ENCODE measurements at regions not wholly inside any gene's neighbourhood (a gene's known extent, or its start where the extent isn't known, plus 50 kb on each side); places are given as distances from the start of the nearest gene placed in this dataset.

DNA sequence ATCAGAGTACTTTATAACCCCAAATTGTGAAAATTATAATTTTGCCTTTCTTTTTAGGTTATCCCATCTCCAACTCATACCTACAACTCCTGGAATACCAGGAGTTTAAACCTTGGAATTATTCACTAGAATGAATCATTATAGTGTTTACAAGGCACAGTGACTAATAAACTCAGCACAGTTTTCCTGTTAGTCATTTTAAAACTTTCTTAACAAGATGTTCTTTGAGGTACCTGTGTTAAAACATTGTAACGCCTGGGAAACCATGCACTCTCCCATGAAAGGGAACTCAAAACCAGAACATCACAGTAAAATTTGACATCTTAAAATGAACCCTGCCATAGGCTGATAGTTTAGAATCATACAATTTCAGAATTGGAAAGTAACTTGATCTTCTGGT is 132.4 kb upstream of the OSTN start:
- H3K4me1 Mint-ChIP-seq, result no peaks in the 10 kb centered on the region
- H3K27ac Mint-ChIP-seq, result no peak overlapping the region
- no peak for DNase-seq
- no peaks in the 10 kb centered on the region for H3K27me3 Mint-ChIP-seq (ENCODE audit: low read depth, poor library complexity)
- H3K4me3 Mint-ChIP-seq, result no peak overlapping the region
- H3K36me3 Mint-ChIP-seq (ENCODE audit: low read depth), result no peaks in the 10 kb centered on the region
- H3K9me3 Mint-ChIP-seq, result no peaks in the 10 kb centered on the region
- TF ChIP-seq, protein P1, sequence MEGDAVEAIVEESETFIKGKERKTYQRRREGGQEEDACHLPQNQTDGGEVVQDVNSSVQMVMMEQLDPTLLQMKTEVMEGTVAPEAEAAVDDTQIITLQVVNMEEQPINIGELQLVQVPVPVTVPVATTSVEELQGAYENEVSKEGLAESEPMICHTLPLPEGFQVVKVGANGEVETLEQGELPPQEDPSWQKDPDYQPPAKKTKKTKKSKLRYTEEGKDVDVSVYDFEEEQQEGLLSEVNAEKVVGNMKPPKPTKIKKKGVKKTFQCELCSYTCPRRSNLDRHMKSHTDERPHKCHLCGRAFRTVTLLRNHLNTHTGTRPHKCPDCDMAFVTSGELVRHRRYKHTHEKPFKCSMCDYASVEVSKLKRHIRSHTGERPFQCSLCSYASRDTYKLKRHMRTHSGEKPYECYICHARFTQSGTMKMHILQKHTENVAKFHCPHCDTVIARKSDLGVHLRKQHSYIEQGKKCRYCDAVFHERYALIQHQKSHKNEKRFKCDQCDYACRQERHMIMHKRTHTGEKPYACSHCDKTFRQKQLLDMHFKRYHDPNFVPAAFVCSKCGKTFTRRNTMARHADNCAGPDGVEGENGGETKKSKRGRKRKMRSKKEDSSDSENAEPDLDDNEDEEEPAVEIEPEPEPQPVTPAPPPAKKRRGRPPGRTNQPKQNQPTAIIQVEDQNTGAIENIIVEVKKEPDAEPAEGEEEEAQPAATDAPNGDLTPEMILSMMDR (IDR thresholded peaks at IDR 0.05), result no peak

DNA sequence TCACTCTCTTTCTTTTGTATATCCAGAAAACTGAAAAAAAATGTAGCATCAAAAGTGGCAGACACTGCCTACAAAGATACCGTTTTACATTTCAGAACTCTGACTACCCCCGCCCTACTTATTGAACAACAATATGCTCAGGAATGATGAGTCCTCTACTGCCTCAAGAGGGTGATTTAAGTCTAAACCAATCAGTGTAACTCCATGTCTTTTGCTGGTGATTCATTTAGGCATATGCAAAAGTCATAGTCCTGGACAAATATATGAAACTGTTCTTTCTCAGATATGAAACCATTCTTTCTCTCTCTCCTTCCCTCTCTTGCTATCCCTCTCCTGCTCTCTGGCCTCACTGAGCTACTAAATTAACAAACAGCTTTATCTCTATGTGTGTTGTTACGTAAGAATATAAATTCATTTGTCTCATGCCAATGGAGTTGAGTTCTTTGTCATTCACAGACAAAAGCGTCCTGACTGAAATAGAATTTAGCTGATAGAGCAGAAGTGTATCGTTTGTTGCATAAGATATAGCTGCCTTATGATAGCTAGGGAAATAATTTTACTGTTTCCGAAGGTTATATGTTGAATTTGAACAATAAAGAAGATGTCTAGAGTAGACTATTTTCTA is 133.7 kb upstream of the OSTN start:
- no peak overlapping the region for H3K4me3 Mint-ChIP-seq
- DNase-seq, result no peak
- TF ChIP-seq, protein P1 (IDR thresholded peaks at IDR 0.05), result no peak
- H3K27ac Mint-ChIP-seq, result no peak overlapping the region
- H3K27me3 Mint-ChIP-seq (ENCODE audit: low read depth, poor library complexity), result no peaks in the 10 kb centered on the region
- no peaks in the 10 kb centered on the region for H3K9me3 Mint-ChIP-seq
- H3K36me3 Mint-ChIP-seq (ENCODE audit: low read depth), result no peaks in the 10 kb centered on the region
- H3K4me1 Mint-ChIP-seq, result no peaks in the 10 kb centered on the region

DNA sequence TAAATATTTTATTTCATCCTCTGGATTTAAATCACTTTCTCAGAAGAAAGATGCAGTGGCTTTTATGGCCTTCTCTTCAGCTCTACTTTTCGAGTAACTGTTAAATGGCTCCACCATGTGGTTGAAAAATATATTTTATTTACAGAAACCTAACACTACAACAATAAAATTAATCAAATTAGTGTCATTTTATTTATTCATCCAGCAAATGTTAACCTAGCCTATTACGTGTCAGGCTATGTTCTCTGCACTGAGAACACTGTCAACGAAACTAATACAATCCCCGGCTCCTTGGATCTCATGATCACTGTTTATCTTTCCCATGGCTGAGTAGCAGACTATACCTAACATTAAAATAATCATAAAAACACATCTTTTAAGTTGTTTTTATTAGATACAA is 148.0 kb upstream of the OSTN start:
- no peaks in the 10 kb centered on the region for H3K36me3 Mint-ChIP-seq (ENCODE audit: low read depth)
- no peaks in the 10 kb centered on the region for H3K9me3 Mint-ChIP-seq
- no peak overlapping the region for H3K4me3 Mint-ChIP-seq
- TF ChIP-seq, protein P1 (IDR thresholded peaks at IDR 0.05), result peak; percentile 64
- no peak overlapping the region for H3K27ac Mint-ChIP-seq
- no peak for DNase-seq
- no peaks in the 10 kb centered on the region for H3K27me3 Mint-ChIP-seq (ENCODE audit: low read depth, poor library complexity)
- peaks cover 8% of the 10 kb centered on the region for H3K4me1 Mint-ChIP-seq

DNA sequence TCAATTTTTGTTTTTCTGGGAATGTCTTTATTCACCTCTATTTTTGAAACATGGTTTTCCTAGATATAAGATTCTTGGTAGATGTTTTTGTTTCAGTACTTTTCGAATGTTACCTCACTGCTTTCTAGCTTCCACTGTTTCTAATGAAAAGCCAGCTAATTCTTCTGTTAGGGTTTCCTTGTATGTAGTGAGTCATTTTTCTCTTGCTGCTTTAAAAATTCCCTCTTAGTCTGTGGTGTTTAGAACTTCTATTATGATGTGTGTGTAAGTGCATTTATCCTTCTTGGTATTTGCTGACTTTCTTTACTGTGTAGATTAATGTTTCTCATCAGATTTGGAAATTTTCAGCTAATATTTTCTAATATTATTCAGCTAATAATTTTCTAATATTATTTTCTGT is 151.1 kb upstream of the OSTN start:
- TF ChIP-seq, protein P1 (IDR thresholded peaks at IDR 0.05), result no peak
- peaks cover 8% of the 10 kb centered on the region for H3K4me1 Mint-ChIP-seq
- H3K9me3 Mint-ChIP-seq, result peaks cover 12% of the 10 kb centered on the region
- no peaks in the 10 kb centered on the region for H3K36me3 Mint-ChIP-seq (ENCODE audit: low read depth)
- no peaks in the 10 kb centered on the region for H3K27me3 Mint-ChIP-seq (ENCODE audit: low read depth, poor library complexity)
- H3K4me3 Mint-ChIP-seq, result no peak overlapping the region
- DNase-seq, result no peak
- H3K27ac Mint-ChIP-seq, result no peak overlapping the region

DNA sequence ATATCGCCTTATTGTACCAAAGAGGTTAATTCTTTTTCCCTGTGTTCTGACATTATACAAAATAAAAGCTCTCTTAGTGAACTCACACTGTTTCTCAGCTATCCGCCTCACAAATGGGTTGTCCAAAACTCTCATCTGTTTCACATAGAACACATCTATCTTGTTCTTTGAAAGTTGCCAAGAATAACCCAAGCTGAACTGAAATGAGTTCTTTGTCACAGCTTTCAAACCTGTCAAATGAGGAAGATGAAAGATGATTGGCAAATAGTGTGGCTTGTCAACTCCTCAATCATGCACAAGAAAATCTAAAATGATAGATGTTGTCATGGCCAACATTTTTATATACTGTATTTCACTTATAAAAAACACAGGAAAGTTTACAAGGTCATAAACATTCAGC is 168.1 kb upstream of the OSTN start:
- H3K36me3 Mint-ChIP-seq (ENCODE audit: low read depth), result no peaks in the 10 kb centered on the region
- H3K27ac Mint-ChIP-seq, result no peak overlapping the region
- TF ChIP-seq, protein P1 (IDR thresholded peaks at IDR 0.05), result no peak
- no peak overlapping the region for H3K4me3 Mint-ChIP-seq
- no peaks in the 10 kb centered on the region for H3K9me3 Mint-ChIP-seq
- H3K4me1 Mint-ChIP-seq, result peaks cover 7% of the 10 kb centered on the region
- H3K27me3 Mint-ChIP-seq (ENCODE audit: low read depth, poor library complexity), result no peaks in the 10 kb centered on the region
- DNase-seq, result no peak

DNA sequence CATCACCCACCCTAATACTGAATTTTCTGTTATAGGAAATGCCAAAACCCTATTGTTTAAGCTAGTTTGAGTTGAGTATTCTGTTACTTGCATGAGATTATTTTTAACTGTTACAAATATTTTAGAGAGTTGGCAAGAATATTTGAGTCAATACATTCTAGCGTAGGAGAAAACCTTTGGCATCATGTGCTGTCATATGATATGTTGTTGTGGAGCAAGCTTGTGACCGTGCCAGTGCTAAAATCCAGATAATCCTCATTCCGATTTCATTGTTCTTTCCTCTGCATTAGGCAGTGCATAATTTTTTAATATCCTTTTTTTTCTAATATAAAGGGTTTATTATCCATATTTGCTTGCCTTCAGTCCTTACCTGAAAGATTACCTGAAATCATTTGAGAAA is 168.0 kb upstream of the GMNC start:
- no peaks in the 10 kb centered on the region for H3K36me3 Mint-ChIP-seq (ENCODE audit: low read depth)

More for the DNA sequence above, 168.0 kb upstream of the GMNC start:
- H3K9me3 Mint-ChIP-seq, result no peaks in the 10 kb centered on the region
- H3K4me3 Mint-ChIP-seq, result no peak overlapping the region
- DNase-seq, result no peak
- no peak overlapping the region for H3K27ac Mint-ChIP-seq
- H3K4me1 Mint-ChIP-seq, result peaks cover 7% of the 10 kb centered on the region
- no peaks in the 10 kb centered on the region for H3K27me3 Mint-ChIP-seq (ENCODE audit: low read depth, poor library complexity)
- TF ChIP-seq, protein P1 (IDR thresholded peaks at IDR 0.05), result no peak

Data from nephron progenitor cell (in vitro differentiated cells).